Trophoblast cell (in vitro differentiated cells and primary cell): ENCODE measurements at regions not wholly inside any gene's neighbourhood (a gene's known extent, or its start where the extent isn't known, plus 50 kb on each side); places are given as distances from the start of the nearest gene placed in this dataset.

Experiments
- DNase-seq, 2 donors: peaks; one replicate each; pipeline ENCODE4 v3.0.0-alpha.2; 2016
- H2AFZ ChIP-seq: 2 replicates; pipeline ENCODE4 v1.6.1; 2013; ENCODE audit warnings: low read length, moderate library complexity, mild to moderate bottlenecking; ENCODE audit not compliant: insufficient read depth, poor library complexity
- H2AK5ac ChIP-seq: 2 replicates; pipeline ENCODE4 v1.6.1; 2013; ENCODE audit warnings: mild to moderate bottlenecking, low read length
- H2BK120ac ChIP-seq: 2 replicates; pipeline ENCODE4 v1.6.1; 2013; ENCODE audit warnings: low read length, mild to moderate bottlenecking, moderate library complexity; ENCODE audit not compliant: insufficient read depth, poor library complexity
- H2BK12ac ChIP-seq: 2 replicates; pipeline ENCODE4 v1.6.1; 2013; ENCODE audit warnings: mild to moderate bottlenecking, low read length, moderate library complexity
- H2BK5ac ChIP-seq: 2 replicates; pipeline ENCODE4 v1.6.1; 2013; ENCODE audit warnings: low read length, low read depth, moderate library complexity, mild to moderate bottlenecking; ENCODE audit not compliant: poor library complexity
- H3K14ac ChIP-seq: 2 replicates; pipeline ENCODE4 v1.6.1; 2013; ENCODE audit warnings: mild to moderate bottlenecking, low read length
- H3K18ac ChIP-seq: 2 replicates; pipeline ENCODE4 v1.6.1; 2013; ENCODE audit warnings: mild to moderate bottlenecking, low read length
- H3K23ac ChIP-seq: 2 replicates; pipeline ENCODE4 v1.6.1; 2013; ENCODE audit warnings: low read length
- H3K27ac ChIP-seq: 2 replicates; pipeline ENCODE4 v1.5.1; 2013; ENCODE audit warnings: low read depth, mild to moderate bottlenecking, inconsistent platforms, low read length, moderate library complexity
- H3K27me3 ChIP-seq: 2 replicates; pipeline ENCODE4 v1.6.1; 2013; ENCODE audit warnings: inconsistent platforms, mild to moderate bottlenecking, low read length, moderate library complexity; ENCODE audit not compliant: insufficient read depth
- H3K36me3 ChIP-seq, 2 experiments: 1 replicate in 1 of 2; 2 replicates in 1 of 2; pipeline ENCODE4 v1.6.1; 2013; ENCODE audit warnings: low read length in 2 of 2, mild to moderate bottlenecking in 2 of 2, moderate library complexity in 1 of 2; ENCODE audit not compliant: insufficient read depth in 2 of 2, control insufficient read depth in 1 of 2
- H3K4ac ChIP-seq: 2 replicates; pipeline ENCODE4 v1.6.1; 2013; ENCODE audit warnings: low read depth, mild to moderate bottlenecking, low read length, moderate library complexity
- H3K4me1 ChIP-seq, 2 experiments: 1 replicate in 1 of 2; 2 replicates in 1 of 2; pipeline ENCODE4 v1.6.1; 2013; ENCODE audit warnings: low read length in 2 of 2, mild to moderate bottlenecking in 2 of 2, moderate library complexity in 1 of 2; ENCODE audit not compliant: insufficient read depth in 2 of 2, control insufficient read depth in 1 of 2
- H3K4me2 ChIP-seq: 2 replicates; pipeline ENCODE4 v1.6.1; 2013; ENCODE audit warnings: inconsistent platforms, mild to moderate bottlenecking, low read length, moderate library complexity
- H3K4me3 ChIP-seq: 2 replicates; pipeline ENCODE4 v1.5.1; 2013; ENCODE audit warnings: mild to moderate bottlenecking, low read depth, low read length, inconsistent platforms
- H3K79me1 ChIP-seq: one replicate; pipeline ENCODE4 v1.6.1; 2013; ENCODE audit warnings: low read length
- H3K79me2 ChIP-seq: 2 replicates; pipeline ENCODE4 v1.6.1; 2013; ENCODE audit warnings: low read length, mild to moderate bottlenecking; ENCODE audit not compliant: control insufficient read depth, insufficient read depth, poor library complexity
- H3K9ac ChIP-seq: 2 replicates; pipeline ENCODE4 v1.6.1; 2013; ENCODE audit warnings: mild to moderate bottlenecking, low read length
- H3K9me3 ChIP-seq: 2 replicates; pipeline ENCODE4 v1.6.1; 2013; ENCODE audit warnings: low read depth, mild to moderate bottlenecking, control low read depth, inconsistent platforms, low read length; ENCODE audit not compliant: insufficient read depth
- H4K12ac ChIP-seq: 2 replicates; pipeline ENCODE4 v1.6.1; 2013; ENCODE audit warnings: low read depth, mild to moderate bottlenecking, low read length, moderate library complexity
- H4K8ac ChIP-seq: 2 replicates; pipeline ENCODE4 v1.6.1; 2013; ENCODE audit warnings: low read depth, mild to moderate bottlenecking, low read length, moderate library complexity
- H4K91ac ChIP-seq: one replicate; pipeline ENCODE4 v1.6.1; 2013; ENCODE audit warnings: low read depth, mild to moderate bottlenecking, low read length, moderate library complexity
- whole genome bisulfite sequencing: extraction: QIAGEN DNeasy Blood & Tissue Kit; methylation state at CpG from one replicate; pipeline ENCODE4 v1.1.7; 2013; ENCODE audit warnings: missing lambda C conversion rate; ENCODE audit not compliant: insufficient read length, insufficient coverage; ENCODE audit errors: extremely low coverage; 5-methylcytosine and 5-hydroxymethylcytosine counted together

- WGBS, result no CpG with 5 or more reads among the region's 1 CpG
- Histone ChIP-seq H2BK120ac (no peak overlapping the region), H3K14ac (no peak overlapping the region), H3K79me1 (no peaks in the 10 kb centered on the region), H4K91ac (no peak overlapping the region), H4K8ac (no peak overlapping the region), H3K23ac (no peak overlapping the region), H3K9ac (no peak overlapping the region), H2BK12ac (no peak overlapping the region), H3K36me3 (no peaks in the 10 kb centered on the region), H3K4me1 (no peaks in the 10 kb centered on the region), H3K79me2 (no peaks in the 10 kb centered on the region), H2AK5ac (no peak overlapping the region), H3K4me3 (no peak overlapping the region), H2AFZ (no peak overlapping the region), H4K12ac (no peak overlapping the region), H3K27me3 (no peaks in the 10 kb centered on the region), H2BK5ac (no peak overlapping the region), H3K9me3 (no peaks in the 10 kb centered on the region), H3K4me2 (no peak overlapping the region), H3K27ac (no peak overlapping the region), H3K4ac (no peak overlapping the region), H3K18ac (no peak overlapping the region)
- no peak for DNase-seq
Measured at GRCh38 chr20:16147216-16147615, 426.0 kb downstream of the KIF16B start.

GRCh38 chr20:16145919-16146318, 427.3 kb downstream of the KIF16B start:
- Histone ChIP-seq H3K18ac (no peak overlapping the region), H2BK5ac (no peak overlapping the region), H3K9ac (no peak overlapping the region), H3K79me2 (no peaks in the 10 kb centered on the region), H4K12ac (no peak overlapping the region), H4K91ac (no peak overlapping the region), H2BK12ac (no peak overlapping the region), H3K14ac (no peak overlapping the region), H3K27ac (no peak overlapping the region), H3K23ac (no peak overlapping the region), H2BK120ac (no peak overlapping the region), H3K9me3 (no peaks in the 10 kb centered on the region), H3K4me3 (no peak overlapping the region), H3K36me3 (no peaks in the 10 kb centered on the region), H4K8ac (no peak overlapping the region), H3K4me2 (no peak overlapping the region), H3K4ac (no peak overlapping the region), H2AK5ac (no peak overlapping the region), H3K27me3 (no peaks in the 10 kb centered on the region), H2AFZ (no peak overlapping the region), H3K79me1 (no peaks in the 10 kb centered on the region), H3K4me1 (no peaks in the 10 kb centered on the region)
- no peak for DNase-seq
- WGBS, result no CpG with 5 or more reads among the region's 1 CpG

- no peaks in the 10 kb centered on the region for H3K27me3 ChIP-seq
- no CpG with 5 or more reads among the region's 1 CpG for WGBS
- H2BK12ac ChIP-seq, result no peak overlapping the region
- H4K8ac ChIP-seq, result no peak overlapping the region
- H3K4me1 ChIP-seq, result no peaks in the 10 kb centered on the region
- H3K9ac ChIP-seq, result no peak overlapping the region
- no peak overlapping the region for H2AK5ac ChIP-seq
- H3K27ac ChIP-seq, result no peak overlapping the region
- H3K9me3 ChIP-seq, result no peaks in the 10 kb centered on the region
- H4K12ac ChIP-seq, result no peak overlapping the region
- no peak overlapping the region for H3K4ac ChIP-seq
- no peak overlapping the region for H2BK120ac ChIP-seq
- no peaks in the 10 kb centered on the region for H3K79me1 ChIP-seq
- no peak for DNase-seq
- no peak overlapping the region for H3K4me3 ChIP-seq
- no peak overlapping the region for H2BK5ac ChIP-seq
- no peak overlapping the region for H3K14ac ChIP-seq
- no peak overlapping the region for H2AFZ ChIP-seq
- H3K18ac ChIP-seq, result no peak overlapping the region
- no peak overlapping the region for H4K91ac ChIP-seq
- H3K79me2 ChIP-seq, result no peaks in the 10 kb centered on the region
- no peak overlapping the region for H3K23ac ChIP-seq
- no peaks in the 10 kb centered on the region for H3K36me3 ChIP-seq
- no peak overlapping the region for H3K4me2 ChIP-seq
Measured at GRCh38 chr20:16143596-16143995, 429.7 kb downstream of the KIF16B start.

- H2AFZ ChIP-seq, result no peak overlapping the region
- DNase-seq, result no peak
- H3K18ac ChIP-seq, result no peak overlapping the region
- H3K23ac ChIP-seq, result no peak overlapping the region
- no peak overlapping the region for H2BK120ac ChIP-seq
- H2BK12ac ChIP-seq, result no peak overlapping the region
- no peak overlapping the region for H3K14ac ChIP-seq
- no peak overlapping the region for H3K4me3 ChIP-seq
- no peak overlapping the region for H4K8ac ChIP-seq
- no peak overlapping the region for H3K4ac ChIP-seq
- no peak overlapping the region for H3K27ac ChIP-seq
- no peak overlapping the region for H2BK5ac ChIP-seq
- H3K79me2 ChIP-seq, result no peaks in the 10 kb centered on the region
- no peaks in the 10 kb centered on the region for H3K9me3 ChIP-seq
- no peak overlapping the region for H3K4me2 ChIP-seq
- H3K9ac ChIP-seq, result no peak overlapping the region
- H3K27me3 ChIP-seq, result no peaks in the 10 kb centered on the region
- no peaks in the 10 kb centered on the region for H3K36me3 ChIP-seq
- H4K91ac ChIP-seq, result no peak overlapping the region
- H3K4me1 ChIP-seq, result no peaks in the 10 kb centered on the region
- H2AK5ac ChIP-seq, result no peak overlapping the region
- no CpG with 5 or more reads among the region's 5 CpGs for WGBS
- H4K12ac ChIP-seq, result no peak overlapping the region
- H3K79me1 ChIP-seq, result no peaks in the 10 kb centered on the region
Measured at GRCh38 chr20:16135630-16136029, 437.6 kb downstream of the KIF16B start.
